ENCODE measurements at regions not wholly inside any gene's neighbourhood (a gene's known extent, or its start where the extent isn't known, plus 50 kb on each side); places are given as distances from the start of the nearest gene placed in this dataset.

GRCh38 chr3:176969066-176969465 is 228.2 kb downstream of the TBL1XR1 start:
- no peak for DNase-seq

- no peak for DNase-seq
These were observed 228.7 kb downstream of the TBL1XR1 start for GRCh38 chr3:176968631-176969030.

- no peak for DNase-seq
These were observed 229.8 kb downstream of the TBL1XR1 start for GRCh38 chr3:176967522-176967921.

- no peak for DNase-seq
These were observed 232.6 kb downstream of the TBL1XR1 start for GRCh38 chr3:176964661-176965060.

GRCh38 chr3:176961916-176962315 is 235.4 kb downstream of the TBL1XR1 start:
- no peak for DNase-seq

GRCh38 chr3:176959867-176960266 is 237.4 kb downstream of the TBL1XR1 start:
- no peak for DNase-seq

GRCh38 chr3:176958560-176958959 is 238.7 kb downstream of the TBL1XR1 start:
- no peak for DNase-seq

- no peak for DNase-seq
These were observed 242.8 kb downstream of the TBL1XR1 start for GRCh38 chr3:176954517-176954916.

GRCh38 chr3:176953106-176954060 is 243.9 kb downstream of the TBL1XR1 start:
- peak; percentile 35 for DNase-seq

GRCh38 chr3:176951586-176952292 is 245.5 kb downstream of the TBL1XR1 start:
- no peak for DNase-seq

- no peak for DNase-seq
These were observed 246.1 kb downstream of the TBL1XR1 start for GRCh38 chr3:176951144-176951543.

GRCh38 chr3:176950743-176951142 is 246.5 kb downstream of the TBL1XR1 start:
- DNase-seq: no peak

GRCh38 chr3:176948151-176948550 is 249.1 kb downstream of the TBL1XR1 start:
- DNase-seq: no peak

GRCh38 chr3:176946202-176946601 is 251.1 kb downstream of the TBL1XR1 start:
- no peak for DNase-seq

GRCh38 chr3:176942305-176942704 is 255.0 kb downstream of the TBL1XR1 start:
- no peak for DNase-seq

- no peak for DNase-seq
These were observed 255.6 kb downstream of the TBL1XR1 start for GRCh38 chr3:176941689-176942088.

- peak; percentile 78 for DNase-seq
These were observed 258.1 kb downstream of the TBL1XR1 start for GRCh38 chr3:176939022-176939817.

- DNase-seq: no peak
These were observed 259.3 kb downstream of the TBL1XR1 start for GRCh38 chr3:176937994-176938393.

GRCh38 chr3:176937541-176937940 is 259.7 kb downstream of the TBL1XR1 start:
- no peak for DNase-seq

GRCh38 chr3:176935194-176935888 is 261.9 kb downstream of the TBL1XR1 start:
- no peak for DNase-seq

GRCh38 chr3:176934698-176935097 is 262.6 kb downstream of the TBL1XR1 start:
- no peak for DNase-seq

GRCh38 chr3:176933704-176934103 is 263.6 kb downstream of the TBL1XR1 start:
- DNase-seq: no peak

- DNase-seq: no peak
These were observed 264.8 kb downstream of the TBL1XR1 start for GRCh38 chr3:176932433-176932832.

All from NCI-H1092 (cell line).